ENCODE measurements at regions not wholly inside any gene's neighbourhood (a gene's known extent, or its start where the extent isn't known, plus 50 kb on each side); places are given as distances from the start of the nearest gene placed in this dataset.
"Not testable (repeated sequence)": the region's sequence is repeated elsewhere in the genome, so short reads cannot be mapped to it uniquely, and the experiment has no call there.

GRCh38 chr1:228945885-228946284, 210.6 kb downstream of the RHOU start:
- H3K27me3 Mint-ChIP-seq (ENCODE audit: low read depth in 2 of 2) = no peaks in the 10 kb centered on the region
- Histone ChIP-seq H3K27ac (ENCODE audit: low read length) (no peak overlapping the region), H3K9me3 (ENCODE audit: control insufficient read depth, insufficient read depth, low read length) (no peaks in the 10 kb centered on the region), H3K27me3 (ENCODE audit: control insufficient read depth, insufficient read depth, low read length) (no peaks in the 10 kb centered on the region), H3K36me3 (ENCODE audit: control insufficient read depth, insufficient read depth, low read length) (no peaks in the 10 kb centered on the region), H3K4me1 (ENCODE audit: control insufficient read depth, insufficient read depth, low read length) (no peaks in the 10 kb centered on the region), H3K4me3 (ENCODE audit: low read length) (no peak overlapping the region)
- intact Hi-C loops (cut with micrococcal nuclease) = no loop called here
- no peak for ATAC-seq
- WGBS (ENCODE audit: insufficient coverage) = 87% methylated on average over 3 of the region's 3 CpGs
- no peak for TF ChIP-seq CTCF (IDR thresholded peaks at IDR 0.05)
- H3K4me3 Mint-ChIP-seq = no peak overlapping the region
- H3K9me3 Mint-ChIP-seq = no peaks in the 10 kb centered on the region
- no peaks in the 10 kb centered on the region for H3K4me1 Mint-ChIP-seq
- no peak for DNase-seq
- no peaks in the 10 kb centered on the region for H3K36me3 Mint-ChIP-seq
- H3K27ac Mint-ChIP-seq = no peak overlapping the region

- H3K4me3 Mint-ChIP-seq; H3K9me3 Mint-ChIP-seq; ATAC-seq; H3K4me1 Mint-ChIP-seq; H3K27ac Mint-ChIP-seq; H3K36me3 ChIP-seq (ENCODE audit: control insufficient read depth, insufficient read depth, low read length); DNase-seq; H3K27me3 Mint-ChIP-seq (ENCODE audit: low read depth in 2 of 2); H3K4me3 ChIP-seq (ENCODE audit: low read length); H3K4me1 ChIP-seq (ENCODE audit: control insufficient read depth, insufficient read depth, low read length); H3K27ac ChIP-seq (ENCODE audit: low read length); H3K36me3 Mint-ChIP-seq; H3K9me3 ChIP-seq (ENCODE audit: control insufficient read depth, insufficient read depth, low read length); H3K27me3 ChIP-seq (ENCODE audit: control insufficient read depth, insufficient read depth, low read length); intact Hi-C loops (cut with micrococcal nuclease): not testable (repeated sequence)
- 92% methylated on average over 9 of the region's 9 CpGs for WGBS (ENCODE audit: insufficient coverage)
Observed at GRCh38 chr1:228949617-228950016, 214.3 kb downstream of the RHOU start.

- Histone ChIP-seq H3K4me1 (ENCODE audit: control insufficient read depth, insufficient read depth, low read length) (no peaks in the 10 kb centered on the region), H3K27ac (ENCODE audit: low read length) (no peak overlapping the region), H3K27me3 (ENCODE audit: control insufficient read depth, insufficient read depth, low read length) (no peaks in the 10 kb centered on the region), H3K9me3 (ENCODE audit: control insufficient read depth, insufficient read depth, low read length) (no peaks in the 10 kb centered on the region), H3K4me3 (ENCODE audit: low read length) (no peak overlapping the region), H3K36me3 (ENCODE audit: control insufficient read depth, insufficient read depth, low read length) (no peaks in the 10 kb centered on the region)
- H3K9me3 Mint-ChIP-seq = no peaks in the 10 kb centered on the region
- no peaks in the 10 kb centered on the region for H3K27me3 Mint-ChIP-seq (ENCODE audit: low read depth in 2 of 2)
- no peaks in the 10 kb centered on the region for H3K36me3 Mint-ChIP-seq
- intact Hi-C loops (cut with micrococcal nuclease) = no loop called here
- ATAC-seq (no peak), DNase-seq (no peak)
- 93% methylated on average over 3 of the region's 4 CpGs for WGBS (ENCODE audit: insufficient coverage)
- H3K4me1 Mint-ChIP-seq = no peaks in the 10 kb centered on the region
- no peak for TF ChIP-seq CTCF (IDR thresholded peaks at IDR 0.05)
- H3K4me3 Mint-ChIP-seq = no peak overlapping the region
- H3K27ac Mint-ChIP-seq = no peak overlapping the region
Observed at GRCh38 chr1:228953207-228953606, 217.9 kb downstream of the RHOU start.

- H3K4me3 ChIP-seq (ENCODE audit: low read length); H3K9me3 ChIP-seq (ENCODE audit: control insufficient read depth, insufficient read depth, low read length); H3K27ac Mint-ChIP-seq; H3K4me1 Mint-ChIP-seq; H3K4me1 ChIP-seq (ENCODE audit: control insufficient read depth, insufficient read depth, low read length); H3K27me3 Mint-ChIP-seq (ENCODE audit: low read depth in 2 of 2); H3K36me3 ChIP-seq (ENCODE audit: control insufficient read depth, insufficient read depth, low read length); H3K9me3 Mint-ChIP-seq; H3K27ac ChIP-seq (ENCODE audit: low read length); H3K4me3 Mint-ChIP-seq; DNase-seq; H3K36me3 Mint-ChIP-seq; H3K27me3 ChIP-seq (ENCODE audit: control insufficient read depth, insufficient read depth, low read length); ATAC-seq; intact Hi-C loops (cut with micrococcal nuclease): not testable (repeated sequence)
- 90% methylated on average over 11 of the region's 11 CpGs for WGBS (ENCODE audit: insufficient coverage)
Observed at GRCh38 chr1:228953808-228954207, 218.5 kb downstream of the RHOU start.

- Histone ChIP-seq H3K27ac (ENCODE audit: low read length) (no peak overlapping the region), H3K9me3 (ENCODE audit: control insufficient read depth, insufficient read depth, low read length) (no peaks in the 10 kb centered on the region), H3K4me1 (ENCODE audit: control insufficient read depth, insufficient read depth, low read length) (no peaks in the 10 kb centered on the region), H3K4me3 (ENCODE audit: low read length) (no peak overlapping the region), H3K27me3 (ENCODE audit: control insufficient read depth, insufficient read depth, low read length) (no peaks in the 10 kb centered on the region), H3K36me3 (ENCODE audit: control insufficient read depth, insufficient read depth, low read length) (no peaks in the 10 kb centered on the region)
- intact Hi-C loops (cut with micrococcal nuclease) = no loop called here
- Mint-ChIP-seq H3K4me3 (no peak overlapping the region), H3K27ac (no peak overlapping the region), H3K4me1 (no peaks in the 10 kb centered on the region), H3K36me3 (no peaks in the 10 kb centered on the region), H3K9me3 (no peaks in the 10 kb centered on the region), H3K27me3 (ENCODE audit: low read depth in 2 of 2) (no peaks in the 10 kb centered on the region)
- 100% methylated on average over 1 of the region's 1 CpG for WGBS (ENCODE audit: insufficient coverage)
- DNase-seq (no peak), ATAC-seq (no peak)
- no peak for TF ChIP-seq CTCF (IDR thresholded peaks at IDR 0.05)
Observed at GRCh38 chr1:228955691-228956090, 220.4 kb downstream of the RHOU start.
